ENCODE measurements at regions not wholly inside any gene's neighbourhood (a gene's known extent, or its start where the extent isn't known, plus 50 kb on each side); places are given as distances from the start of the nearest gene placed in this dataset.

- CTCF ChIA-PET = no interaction called here
- no peak overlapping the region for H3K27ac Mint-ChIP-seq
- DNase-seq = no peak
Observed at GRCh38 chr7:115233809-115234208, 311.9 kb downstream of the MDFIC start.

GRCh38 chr7:115232041-115232440 lies 310.1 kb downstream of the MDFIC start:
- Mint-ChIP-seq H3K27ac (no peak overlapping the region), H3K36me3 (no peaks in the 10 kb centered on the region), H3K4me1 (peaks cover 20% of the 10 kb centered on the region), H3K4me3 (no peak overlapping the region), H3K27me3 (peaks cover 5% of the 10 kb centered on the region), H3K9me3 (no peaks in the 10 kb centered on the region)
- CTCF ChIA-PET = interaction anchor here (3.2 kb wide), 1 partner anchor 15 kb away, joined by 13 read pairs; no protein-coding TSS in a partner anchor
- no peak for DNase-seq

More at GRCh38 chr7:115233809-115234208, 311.9 kb downstream of the MDFIC start:
- Mint-ChIP-seq H3K9me3 (no peaks in the 10 kb centered on the region), H3K36me3 (no peaks in the 10 kb centered on the region), H3K27me3 (peaks cover 5% of the 10 kb centered on the region), H3K4me1 (peaks cover 20% of the 10 kb centered on the region), H3K4me3 (no peak overlapping the region)

GRCh38 chr7:115230882-115231571 lies 309.1 kb downstream of the MDFIC start:
- Mint-ChIP-seq H3K27ac (no peak overlapping the region), H3K9me3 (no peaks in the 10 kb centered on the region), H3K4me3 (no peak overlapping the region), H3K36me3 (no peaks in the 10 kb centered on the region), H3K4me1 (peaks cover 20% of the 10 kb centered on the region), H3K27me3 (peaks cover 5% of the 10 kb centered on the region)
- CTCF ChIA-PET = interaction anchor here (3.2 kb wide), 1 partner anchor 14 kb away, joined by 13 read pairs; no protein-coding TSS in a partner anchor
- no peak for DNase-seq

GRCh38 chr7:115229401-115230105 lies 307.7 kb downstream of the MDFIC start:
- DNase-seq = no peak
- Mint-ChIP-seq H3K27me3 (peaks cover 5% of the 10 kb centered on the region), H3K4me1 (peaks cover 20% of the 10 kb centered on the region), H3K27ac (no peak overlapping the region), H3K9me3 (no peaks in the 10 kb centered on the region), H3K4me3 (no peak overlapping the region), H3K36me3 (no peaks in the 10 kb centered on the region)
- CTCF ChIA-PET = interaction anchor here (3.2 kb wide), 1 partner anchor 12 kb away, joined by 13 read pairs; no protein-coding TSS in a partner anchor

- H3K27me3 Mint-ChIP-seq = no peaks in the 10 kb centered on the region
- DNase-seq = no peak
- H3K36me3 Mint-ChIP-seq = no peaks in the 10 kb centered on the region
- no peak overlapping the region for H3K27ac Mint-ChIP-seq
- H3K4me1 Mint-ChIP-seq = peaks cover 20% of the 10 kb centered on the region
- CTCF ChIA-PET = interaction anchor here (1.9 kb wide), 1 partner anchor 11 kb away, joined by 7 read pairs; no protein-coding TSS in a partner anchor
- no peak overlapping the region for H3K4me3 Mint-ChIP-seq
- no peaks in the 10 kb centered on the region for H3K9me3 Mint-ChIP-seq
Observed at GRCh38 chr7:115227473-115228235, 305.8 kb downstream of the MDFIC start.

- Mint-ChIP-seq H3K4me1 (peaks cover 20% of the 10 kb centered on the region), H3K9me3 (no peaks in the 10 kb centered on the region), H3K4me3 (no peak overlapping the region), H3K27ac (no peak overlapping the region), H3K36me3 (no peaks in the 10 kb centered on the region), H3K27me3 (no peaks in the 10 kb centered on the region)
- no peak for DNase-seq
- CTCF ChIA-PET = interaction anchor here (1.9 kb wide), 1 partner anchor 10 kb away, joined by 7 read pairs; no protein-coding TSS in a partner anchor
Observed at GRCh38 chr7:115226410-115226809, 304.5 kb downstream of the MDFIC start.

- H3K9me3 Mint-ChIP-seq = no peaks in the 10 kb centered on the region
- H3K4me3 Mint-ChIP-seq = no peak overlapping the region
- CTCF ChIA-PET = no interaction called here
- H3K4me1 Mint-ChIP-seq = peaks cover 9% of the 10 kb centered on the region
- no peaks in the 10 kb centered on the region for H3K36me3 Mint-ChIP-seq
- DNase-seq = no peak
- H3K27me3 Mint-ChIP-seq = no peaks in the 10 kb centered on the region
- no peak overlapping the region for H3K27ac Mint-ChIP-seq
Observed at GRCh38 chr7:115224922-115225321, 303.0 kb downstream of the MDFIC start.

GRCh38 chr7:115223959-115224358 lies 302.1 kb downstream of the MDFIC start:
- Mint-ChIP-seq H3K4me3 (no peak overlapping the region), H3K27ac (no peak overlapping the region), H3K36me3 (no peaks in the 10 kb centered on the region), H3K9me3 (no peaks in the 10 kb centered on the region), H3K4me1 (no peaks in the 10 kb centered on the region), H3K27me3 (no peaks in the 10 kb centered on the region)
- CTCF ChIA-PET = no interaction called here
- DNase-seq = no peak

- CTCF ChIA-PET = interaction anchor here (7.1 kb wide), 1 partner anchor 355 kb away, joined by 71 read pairs; no protein-coding TSS in a partner anchor
- H3K9me3 Mint-ChIP-seq = no peaks in the 10 kb centered on the region
Observed at GRCh38 chr7:115221456-115221855, 299.6 kb downstream of the MDFIC start.

GRCh38 chr7:115218076-115218475 lies 296.2 kb downstream of the MDFIC start:
- CTCF ChIA-PET = interaction anchor here (1.2 to 7.1 kb wide), 3 partner anchors 13 to 1191 kb away, joined by 4 to 71 read pairs (median 13); no protein-coding TSS in a partner anchor
- H3K4me3 Mint-ChIP-seq = no peak overlapping the region
- no peaks in the 10 kb centered on the region for H3K9me3 Mint-ChIP-seq
- DNase-seq = no peak
- no peaks in the 10 kb centered on the region for H3K27me3 Mint-ChIP-seq
- no peaks in the 10 kb centered on the region for H3K36me3 Mint-ChIP-seq
- no peak overlapping the region for H3K27ac Mint-ChIP-seq
- peaks cover 14% of the 10 kb centered on the region for H3K4me1 Mint-ChIP-seq

More at GRCh38 chr7:115221456-115221855, 299.6 kb downstream of the MDFIC start:
- no peak for DNase-seq
- no peaks in the 10 kb centered on the region for H3K36me3 Mint-ChIP-seq
- H3K27ac Mint-ChIP-seq = no peak overlapping the region
- H3K27me3 Mint-ChIP-seq = no peaks in the 10 kb centered on the region
- peaks cover 10% of the 10 kb centered on the region for H3K4me1 Mint-ChIP-seq
- H3K4me3 Mint-ChIP-seq = no peak overlapping the region

GRCh38 chr7:115217373-115217772 lies 295.5 kb downstream of the MDFIC start:
- Mint-ChIP-seq H3K27ac (no peak overlapping the region), H3K9me3 (no peaks in the 10 kb centered on the region), H3K4me1 (peaks cover 14% of the 10 kb centered on the region), H3K36me3 (no peaks in the 10 kb centered on the region), H3K27me3 (no peaks in the 10 kb centered on the region), H3K4me3 (no peak overlapping the region)
- CTCF ChIA-PET = interaction anchor here (1.0 to 7.1 kb wide), 5 partner anchors 9 to 1190 kb away, joined by 4 to 71 read pairs (median 7); no protein-coding TSS in a partner anchor
- no peak for DNase-seq

GRCh38 chr7:115216652-115217051 lies 294.8 kb downstream of the MDFIC start:
- Mint-ChIP-seq H3K9me3 (no peaks in the 10 kb centered on the region), H3K27me3 (no peaks in the 10 kb centered on the region), H3K36me3 (no peaks in the 10 kb centered on the region), H3K4me3 (no peak overlapping the region), H3K4me1 (peaks cover 14% of the 10 kb centered on the region), H3K27ac (no peak overlapping the region)
- CTCF ChIA-PET = interaction anchor here (1.0 to 7.1 kb wide), 5 partner anchors 10 to 1189 kb away, joined by 4 to 71 read pairs (median 7); no protein-coding TSS in a partner anchor
- no peak for DNase-seq

- DNase-seq = no peak
- Mint-ChIP-seq H3K4me3 (no peak overlapping the region), H3K36me3 (peaks cover 2% of the 10 kb centered on the region), H3K9me3 (peaks cover 6% of the 10 kb centered on the region), H3K4me1 (peaks cover 12% of the 10 kb centered on the region), H3K27me3 (no peaks in the 10 kb centered on the region), H3K27ac (no peak overlapping the region)
- CTCF ChIA-PET = interaction anchor here (0.8 kb wide), 1 partner anchor 25 kb away, joined by 4 read pairs; no protein-coding TSS in a partner anchor
Observed at GRCh38 chr7:115211171-115211570, 289.3 kb downstream of the MDFIC start.

- Mint-ChIP-seq H3K36me3 (peaks cover 2% of the 10 kb centered on the region), H3K4me3 (no peak overlapping the region), H3K9me3 (peaks cover 9% of the 10 kb centered on the region), H3K4me1 (peaks cover 11% of the 10 kb centered on the region), H3K27ac (no peak overlapping the region), H3K27me3 (no peaks in the 10 kb centered on the region)
- CTCF ChIA-PET = interaction anchor here (1.3 kb wide), 1 partner anchor 345 kb away, joined by 4 read pairs; no protein-coding TSS in a partner anchor
- no peak for DNase-seq
Observed at GRCh38 chr7:115210552-115210951, 288.7 kb downstream of the MDFIC start.

Measured in activated naive CD4-positive, alpha-beta T cell treated with anti-CD3 and anti-CD28 coated beads, Interleukin-2, amount 10 ng/mL, durations not matched to agents 7 days and 5 days (primary cell).